ENCODE measurements at regions not wholly inside any gene's neighbourhood (a gene's known extent, or its start where the extent isn't known, plus 50 kb on each side); places are given as distances from the start of the nearest gene placed in this dataset.

DNA sequence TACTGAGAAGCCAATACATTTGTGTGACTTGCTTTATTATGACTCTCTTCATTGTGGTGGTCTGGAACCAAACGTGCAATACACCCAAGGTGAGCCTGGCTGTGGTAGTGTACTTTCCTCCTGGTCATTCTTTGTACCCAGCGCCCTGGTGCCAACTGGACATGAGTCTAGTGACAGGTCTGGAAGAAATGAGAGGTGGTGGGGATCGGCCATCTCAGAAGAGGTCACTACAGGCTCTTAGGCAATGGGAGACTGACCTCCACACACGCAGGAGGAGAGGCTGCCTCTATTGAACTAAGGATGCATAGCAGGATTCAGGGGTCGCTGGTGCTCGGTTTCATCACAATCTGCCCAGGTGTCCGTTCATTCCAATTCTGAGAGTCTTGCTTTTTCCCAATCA is 56.4 kb upstream of the RTL6 start:
- no peak for TF ChIP-seq POLR2A (IDR thresholded peaks at IDR 0.05; ENCODE audit: low read depth, low read length)
- TF ChIP-seq POLR2AphosphoS5 (IDR thresholded peaks at IDR 0.05; ENCODE audit: low read depth, low read length) = no peak
- no peak for TF ChIP-seq TAF1 (IDR thresholded peaks at IDR 0.05; ENCODE audit: borderline replicate concordance, low read depth, low read length)
